Mesendoderm (in vitro differentiated cells): ENCODE measurements at regions not wholly inside any gene's neighbourhood (a gene's known extent, or its start where the extent isn't known, plus 50 kb on each side); places are given as distances from the start of the nearest gene placed in this dataset.
"Not testable (repeated sequence)": the region's sequence is repeated elsewhere in the genome, so short reads cannot be mapped to it uniquely, and the experiment has no call there.

Source experiments
- DNase-seq: peaks from one replicate; pipeline ENCODE4 v3.0.0; 2013
- H2AK5ac ChIP-seq: 2 replicates; pipeline ENCODE4 v1.6.1; 2013; ENCODE audit warnings: low read length, inconsistent platforms
- H2BK120ac ChIP-seq: 2 replicates; pipeline ENCODE4 v1.6.1; 2013; ENCODE audit warnings: low read depth, mild to moderate bottlenecking, low read length, moderate library complexity, mixed read lengths
- H2BK15ac ChIP-seq: replicated peaks from 2 replicates; pipeline ENCODE4 v1.6.1; 2013; ENCODE audit warnings: low read depth, mild to moderate bottlenecking, moderate library complexity
- H2BK5ac ChIP-seq: 2 replicates; pipeline ENCODE4 v1.6.1; 2013; ENCODE audit warnings: low read length, inconsistent platforms
- H3K18ac ChIP-seq: 2 replicates; pipeline ENCODE4 v1.6.1; 2013; ENCODE audit warnings: mild to moderate bottlenecking, low read length, mixed read lengths
- H3K23ac ChIP-seq: one replicate; pipeline ENCODE4 v1.6.1; 2013; ENCODE audit warnings: low read length
- H3K27ac ChIP-seq: 2 replicates; pipeline ENCODE4 v1.5.1; 2013; ENCODE audit warnings: low read depth, mild to moderate bottlenecking, inconsistent platforms, low read length, moderate library complexity
- H3K27me3 ChIP-seq: 2 replicates; pipeline ENCODE4 v1.6.1; 2013; ENCODE audit warnings: low read length, control low read depth, mild to moderate bottlenecking, inconsistent platforms; ENCODE audit not compliant: insufficient read depth, poor library complexity
- H3K36me3 ChIP-seq: 2 replicates; pipeline ENCODE4 v1.6.1; 2013; ENCODE audit warnings: low read length, inconsistent platforms; ENCODE audit not compliant: control insufficient read depth, insufficient read depth
- H3K4ac ChIP-seq: one replicate; pipeline ENCODE4 v1.6.1; 2013; ENCODE audit warnings: low read depth, mild to moderate bottlenecking, low read length, moderate library complexity
- H3K4me1 ChIP-seq: 2 replicates; pipeline ENCODE4 v1.6.1; 2013; ENCODE audit warnings: low read depth, low read length, inconsistent platforms; ENCODE audit not compliant: control insufficient read depth
- H3K4me2 ChIP-seq: 2 replicates; pipeline ENCODE4 v1.6.1; 2013; ENCODE audit warnings: low read length
- H3K4me3 ChIP-seq: 2 replicates; pipeline ENCODE4 v1.5.1; 2013; ENCODE audit warnings: mild to moderate bottlenecking, low read length
- H3K56ac ChIP-seq: one replicate; pipeline ENCODE4 v1.6.1; 2013; ENCODE audit warnings: low read length
- H3K79me1 ChIP-seq: 2 replicates; pipeline ENCODE4 v1.6.1; 2013; ENCODE audit warnings: low read length, inconsistent platforms
- H3K79me2 ChIP-seq: 2 replicates; pipeline ENCODE4 v1.6.1; 2013; ENCODE audit warnings: mild to moderate bottlenecking, low read length; ENCODE audit not compliant: control insufficient read depth, insufficient read depth
- H3K9ac ChIP-seq: 2 replicates; pipeline ENCODE4 v1.6.1; 2013; ENCODE audit warnings: low read length, inconsistent platforms
- H4K5ac ChIP-seq: one replicate; pipeline ENCODE4 v1.6.1; 2013; ENCODE audit warnings: low read length
- H4K8ac ChIP-seq: one replicate; pipeline ENCODE4 v1.6.1; 2013; ENCODE audit warnings: low read depth, mild to moderate bottlenecking, control low read depth, low read length, moderate library complexity
- WGBS: extraction: QIAGEN DNeasy Blood & Tissue Kit; methylation state at CpG from one replicate; pipeline ENCODE4 v1.1.7; 2013; ENCODE audit warnings: low lambda C conversion rate, missing lambda C conversion rate; ENCODE audit not compliant: insufficient coverage; ENCODE audit errors: extremely low coverage; 5-methylcytosine and 5-hydroxymethylcytosine counted together

DNA sequence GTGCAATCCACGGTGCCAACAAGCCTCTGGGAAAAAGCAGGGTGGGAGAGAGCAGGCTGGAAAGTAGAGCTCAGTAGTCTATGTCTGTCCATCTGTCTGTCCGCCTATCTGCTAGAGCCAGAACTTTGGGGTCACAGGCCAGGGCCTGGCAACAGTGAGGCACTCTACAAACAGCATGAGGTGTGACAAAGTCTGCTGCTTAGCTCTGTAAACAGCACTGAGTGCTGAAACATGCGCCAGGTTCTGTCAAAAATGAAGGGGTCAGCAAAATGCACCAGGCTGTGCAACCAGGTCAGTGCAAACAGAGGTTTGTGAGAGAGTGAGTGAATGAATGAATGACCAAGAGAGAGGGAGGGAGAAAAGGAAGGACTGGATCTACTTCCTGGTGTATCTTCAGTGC lies 936.5 kb downstream of the SPATA31A6 start:
- not testable (repeated sequence) for H3K79me2 ChIP-seq, DNase-seq, H2AK5ac ChIP-seq, H3K79me1 ChIP-seq, H3K4me3 ChIP-seq, H2BK120ac ChIP-seq, H4K8ac ChIP-seq, H4K5ac ChIP-seq, H3K27ac ChIP-seq, H3K36me3 ChIP-seq, H3K4ac ChIP-seq, H3K4me2 ChIP-seq, H3K4me1 ChIP-seq, H3K56ac ChIP-seq, H2BK15ac ChIP-seq, H3K23ac ChIP-seq, H2BK5ac ChIP-seq, H3K18ac ChIP-seq, H3K27me3 ChIP-seq, H3K9ac ChIP-seq
- no CpG with 5 or more reads among the region's 3 CpGs for WGBS

DNA sequence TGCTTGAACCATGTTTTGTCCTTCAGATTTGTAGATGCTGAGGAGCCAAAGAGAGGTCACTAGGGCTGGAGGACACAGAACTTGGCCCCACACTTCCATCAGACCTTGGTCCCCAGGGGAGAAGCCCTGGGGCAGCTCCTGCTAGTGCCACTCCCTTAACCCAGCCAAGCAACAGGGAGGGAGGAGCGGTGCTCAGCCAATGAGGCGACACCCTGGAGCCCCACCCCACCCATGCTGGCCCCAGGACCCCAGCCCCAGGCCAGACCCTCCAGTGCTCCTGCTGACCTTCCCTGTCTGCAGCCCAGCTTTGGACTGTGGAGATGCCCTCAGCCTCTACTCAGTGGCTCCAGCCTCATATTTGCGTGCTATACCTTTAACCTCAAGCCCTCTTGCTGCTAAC lies 942.4 kb downstream of the SPATA31A6 start:
- H3K27ac ChIP-seq, H3K18ac ChIP-seq, H3K9ac ChIP-seq, H3K4me1 ChIP-seq, H4K5ac ChIP-seq, H2BK15ac ChIP-seq, H3K79me2 ChIP-seq, H3K36me3 ChIP-seq, H3K4me3 ChIP-seq, H3K79me1 ChIP-seq, H3K27me3 ChIP-seq, H3K4ac ChIP-seq, H2BK5ac ChIP-seq, H2BK120ac ChIP-seq, H3K56ac ChIP-seq, DNase-seq, H3K23ac ChIP-seq, H3K4me2 ChIP-seq, H2AK5ac ChIP-seq, H4K8ac ChIP-seq: not testable (repeated sequence)
- no CpG with 5 or more reads among the region's 3 CpGs for WGBS

DNA sequence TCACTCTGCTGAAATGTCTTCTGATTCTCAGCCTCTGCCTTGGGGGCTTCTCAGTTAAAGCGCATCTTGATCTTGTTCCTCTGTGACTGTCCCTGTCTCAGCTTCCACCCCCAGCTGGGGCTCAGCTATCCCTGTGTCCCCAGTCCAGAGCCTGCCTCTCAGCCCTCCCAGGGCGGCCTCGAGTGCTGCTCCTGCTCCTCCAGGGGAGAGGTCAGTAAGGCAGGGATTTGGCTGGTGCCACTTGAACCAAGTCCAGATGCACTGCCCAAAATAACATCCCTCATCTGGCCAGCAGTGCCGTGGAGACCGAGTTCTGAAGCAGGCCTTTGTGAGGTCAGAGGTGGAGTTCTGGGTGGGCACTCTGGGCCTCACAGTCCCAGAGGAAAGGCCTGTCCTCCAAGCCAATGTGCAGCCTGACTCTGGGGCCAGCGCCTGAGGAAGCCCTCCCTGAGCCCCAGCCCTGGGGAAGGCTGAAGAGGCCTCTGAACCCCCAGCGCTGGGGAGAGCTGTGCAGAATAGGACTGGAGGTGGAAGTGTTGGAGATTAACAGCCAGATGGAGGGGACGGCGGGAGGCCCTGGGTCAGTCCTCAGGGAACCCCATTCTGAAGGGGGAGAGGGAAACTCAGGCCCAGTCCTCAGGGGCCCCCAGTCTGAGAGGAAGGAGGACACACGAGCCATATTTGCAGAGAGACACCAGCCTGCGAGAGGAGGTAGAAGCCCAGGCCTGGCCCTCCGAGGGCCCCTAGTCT lies 943.7 kb downstream of the SPATA31A6 start:
- WGBS, result no CpG with 5 or more reads among the region's 12 CpGs

DNA sequence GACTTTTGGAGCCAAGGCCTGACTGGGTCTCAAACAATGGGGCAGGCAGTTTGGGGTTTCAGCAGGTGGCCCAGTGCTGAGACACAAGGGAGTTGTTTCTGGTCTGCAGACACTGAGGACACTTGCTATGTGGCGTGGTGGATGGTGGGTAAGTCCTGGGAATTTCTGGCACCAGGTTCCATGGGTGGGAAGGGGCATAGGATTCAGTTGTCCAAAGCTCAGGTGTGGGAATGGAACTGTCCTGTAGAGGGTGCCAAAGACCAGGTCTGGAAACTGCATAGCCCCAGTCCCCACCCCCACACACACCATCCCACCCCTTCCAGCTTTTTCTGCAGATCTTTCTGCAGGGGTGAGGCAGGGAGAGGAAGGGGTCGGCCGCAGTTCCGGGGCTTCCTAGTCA lies 944.5 kb downstream of the SPATA31A6 start:
- H3K18ac ChIP-seq, H3K79me1 ChIP-seq, H3K9ac ChIP-seq, H3K36me3 ChIP-seq, H2BK120ac ChIP-seq, H3K4me3 ChIP-seq, H4K8ac ChIP-seq, H4K5ac ChIP-seq, H2BK5ac ChIP-seq, H3K23ac ChIP-seq, H3K79me2 ChIP-seq, H2AK5ac ChIP-seq, H3K56ac ChIP-seq, H3K27ac ChIP-seq, H3K4ac ChIP-seq, H3K27me3 ChIP-seq, H3K4me1 ChIP-seq, H2BK15ac ChIP-seq, H3K4me2 ChIP-seq, DNase-seq: not testable (repeated sequence)
- no CpG with 5 or more reads among the region's 4 CpGs for WGBS

More for the DNA sequence above, 943.7 kb downstream of the SPATA31A6 start:
- not testable (repeated sequence) for H3K23ac ChIP-seq, H2BK120ac ChIP-seq, H3K18ac ChIP-seq, H3K56ac ChIP-seq, H3K79me1 ChIP-seq, H3K9ac ChIP-seq, DNase-seq, H3K27me3 ChIP-seq, H2BK5ac ChIP-seq, H3K4me2 ChIP-seq, H2AK5ac ChIP-seq, H4K8ac ChIP-seq, H4K5ac ChIP-seq, H3K4me3 ChIP-seq, H3K79me2 ChIP-seq, H3K4me1 ChIP-seq, H2BK15ac ChIP-seq, H3K36me3 ChIP-seq, H3K27ac ChIP-seq, H3K4ac ChIP-seq

DNA sequence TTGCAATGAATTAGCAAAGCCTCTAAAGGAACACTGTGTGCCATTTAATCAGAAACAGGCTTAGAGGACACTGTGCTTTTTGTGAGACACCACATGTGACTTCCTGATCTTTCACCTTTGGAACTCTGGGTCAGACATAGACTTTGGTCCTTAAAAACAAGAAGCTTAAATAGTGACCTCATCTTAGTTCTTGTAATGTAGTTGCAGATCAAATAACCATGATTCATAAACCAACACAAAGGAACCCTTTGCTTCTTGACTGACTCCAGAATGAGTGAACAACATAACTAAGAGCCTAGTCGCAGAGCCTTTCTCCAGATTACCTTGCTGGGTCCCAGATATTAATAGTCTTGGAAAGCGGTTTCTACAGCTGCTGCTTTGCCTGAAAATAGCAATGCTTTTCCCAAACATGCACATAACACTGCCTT lies 947.3 kb downstream of the SPATA31A6 start:
- not testable (repeated sequence) for H3K4ac ChIP-seq, H3K27ac ChIP-seq, H3K18ac ChIP-seq, H2BK5ac ChIP-seq, H3K79me1 ChIP-seq, H3K9ac ChIP-seq, DNase-seq, H3K79me2 ChIP-seq, H2BK15ac ChIP-seq, H3K27me3 ChIP-seq, H3K4me2 ChIP-seq, H4K5ac ChIP-seq, H3K4me3 ChIP-seq, H2AK5ac ChIP-seq, H2BK120ac ChIP-seq, H3K56ac ChIP-seq, H3K36me3 ChIP-seq, H4K8ac ChIP-seq, H3K4me1 ChIP-seq, H3K23ac ChIP-seq
- no CpG with 5 or more reads among the region's 2 CpGs for WGBS

DNA sequence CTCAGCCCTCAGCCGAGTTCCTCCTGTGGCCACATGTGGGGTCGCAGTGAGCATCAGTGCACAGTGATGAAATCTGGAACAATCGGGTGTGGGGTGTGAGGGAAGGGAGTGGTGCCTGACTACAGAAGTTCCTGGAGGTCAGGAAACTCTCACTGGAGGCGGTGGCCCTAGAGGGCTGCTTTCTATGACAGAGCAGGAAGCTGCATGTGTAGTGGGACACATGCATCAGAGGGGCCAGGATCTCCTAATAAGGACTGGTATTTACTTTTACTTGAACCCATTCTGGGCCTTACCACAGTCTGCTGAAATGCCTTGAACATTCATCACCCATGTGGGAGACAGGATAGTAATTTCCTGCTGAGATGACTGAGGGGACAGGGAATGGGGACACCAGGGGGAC lies 952.0 kb downstream of the SPATA31A6 start:
- no CpG with 5 or more reads among the region's 4 CpGs for WGBS
- not testable (repeated sequence) for H3K18ac ChIP-seq, H3K9ac ChIP-seq, H3K27me3 ChIP-seq, H3K4me1 ChIP-seq, H3K4ac ChIP-seq, H4K5ac ChIP-seq, H3K56ac ChIP-seq, H4K8ac ChIP-seq, H3K23ac ChIP-seq, H3K79me1 ChIP-seq, H3K79me2 ChIP-seq, H3K4me3 ChIP-seq, H2BK5ac ChIP-seq, H3K36me3 ChIP-seq, H3K27ac ChIP-seq, H2BK15ac ChIP-seq, H3K4me2 ChIP-seq, H2BK120ac ChIP-seq, H2AK5ac ChIP-seq
- DNase-seq, result peak; percentile 50
